HG03565 (cell line): ENCODE measurements at regions not wholly inside any gene's neighbourhood (a gene's known extent, or its start where the extent isn't known, plus 50 kb on each side); places are given as distances from the start of the nearest gene placed in this dataset.

Experiments
- ATAC-seq: cut with Tn5 transposase; IDR thresholded peaks from one replicate; pipeline ENCODE4 v1.9.1; 2021; ENCODE audit warnings: mild to moderate bottlenecking, moderate library complexity; ENCODE audit not compliant: unreplicated experiment

DNA sequence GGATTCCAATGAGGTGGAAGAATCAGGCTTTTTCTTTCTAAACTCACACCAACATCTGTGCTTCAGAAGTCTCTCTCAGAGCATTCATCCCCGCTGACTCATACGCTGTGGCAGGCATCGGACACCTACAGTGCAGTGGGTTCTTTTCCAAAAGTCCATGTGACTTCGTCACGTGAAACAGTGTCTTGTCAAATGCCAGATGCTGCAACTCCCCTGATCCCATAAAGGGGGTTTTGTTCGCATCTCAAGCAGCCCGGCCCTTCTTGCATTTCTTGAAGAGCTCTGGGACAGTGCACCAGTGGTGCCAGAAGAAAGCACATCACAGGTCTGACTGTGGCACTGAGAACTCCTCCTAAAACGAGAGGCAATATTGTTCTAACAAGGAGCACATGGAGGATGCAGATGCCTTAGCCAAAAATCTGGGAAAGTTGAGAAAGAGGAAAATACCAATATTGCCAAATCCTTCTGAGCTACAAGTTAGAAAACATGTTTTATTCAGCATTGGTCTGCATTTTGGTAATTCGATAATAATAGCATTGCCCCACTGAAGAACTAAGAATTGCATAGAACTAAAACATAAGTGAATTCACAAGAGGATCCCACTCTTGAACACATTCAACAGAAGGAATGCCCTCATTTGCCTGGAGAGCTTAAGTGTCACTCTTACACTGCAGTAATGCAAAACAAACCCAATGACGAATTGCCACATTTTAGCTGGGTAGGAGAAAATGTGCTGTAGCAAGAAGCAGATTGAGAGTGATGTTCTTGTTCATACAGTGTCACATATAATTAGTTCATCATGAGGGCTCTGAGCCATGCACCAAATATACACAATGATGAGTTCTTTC, 204.4 kb downstream of the CXCL12 start:
- ATAC-seq, result no peak

GRCh38 chr10:44178856-44179255, 206.0 kb downstream of the CXCL12 start:
- no peak for ATAC-seq

GRCh38 chr10:44178281-44178680, 206.6 kb downstream of the CXCL12 start:
- no peak for ATAC-seq

DNA sequence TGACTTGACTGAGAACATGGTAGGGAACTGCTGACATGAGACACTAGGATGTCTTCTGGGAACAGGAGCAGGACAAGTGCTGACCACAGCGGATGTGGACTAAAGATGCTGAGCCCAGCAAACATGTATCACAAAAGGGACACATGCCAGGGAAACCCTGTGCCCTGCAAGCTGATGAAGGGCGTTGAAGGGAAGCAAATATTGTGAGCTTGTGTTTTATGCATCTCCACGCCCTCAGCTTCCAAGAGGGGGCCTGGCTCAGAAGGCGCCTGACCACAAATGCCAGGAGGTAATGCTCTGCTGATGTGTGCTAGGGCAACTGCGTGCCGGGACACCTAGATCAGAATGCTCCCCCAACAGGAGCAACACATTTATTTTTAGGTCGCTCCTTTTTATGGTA, 207.3 kb downstream of the CXCL12 start:
- ATAC-seq, result no peak

DNA sequence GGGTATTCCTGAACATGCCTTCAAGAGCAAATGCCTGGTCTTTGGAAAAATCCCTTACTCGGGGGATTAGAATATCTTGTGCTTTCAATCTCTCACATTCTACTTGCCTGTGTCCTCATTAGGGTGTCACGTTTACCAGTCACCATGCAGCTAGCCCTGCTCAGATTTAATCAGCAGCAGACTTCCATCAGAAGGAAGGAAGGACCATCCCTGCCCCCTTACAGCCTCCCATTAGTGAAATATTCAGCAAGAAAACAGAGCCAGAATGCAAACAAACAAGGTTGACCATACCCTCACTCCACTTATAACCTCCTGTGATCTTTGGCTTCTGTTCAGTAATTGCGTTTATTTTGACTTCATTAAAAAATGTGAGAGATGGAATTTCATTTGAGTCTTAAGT, 208.6 kb downstream of the CXCL12 start:
- no peak for ATAC-seq

GRCh38 chr10:44173608-44173894, 211.3 kb downstream of the CXCL12 start:
- ATAC-seq, result no peak

DNA sequence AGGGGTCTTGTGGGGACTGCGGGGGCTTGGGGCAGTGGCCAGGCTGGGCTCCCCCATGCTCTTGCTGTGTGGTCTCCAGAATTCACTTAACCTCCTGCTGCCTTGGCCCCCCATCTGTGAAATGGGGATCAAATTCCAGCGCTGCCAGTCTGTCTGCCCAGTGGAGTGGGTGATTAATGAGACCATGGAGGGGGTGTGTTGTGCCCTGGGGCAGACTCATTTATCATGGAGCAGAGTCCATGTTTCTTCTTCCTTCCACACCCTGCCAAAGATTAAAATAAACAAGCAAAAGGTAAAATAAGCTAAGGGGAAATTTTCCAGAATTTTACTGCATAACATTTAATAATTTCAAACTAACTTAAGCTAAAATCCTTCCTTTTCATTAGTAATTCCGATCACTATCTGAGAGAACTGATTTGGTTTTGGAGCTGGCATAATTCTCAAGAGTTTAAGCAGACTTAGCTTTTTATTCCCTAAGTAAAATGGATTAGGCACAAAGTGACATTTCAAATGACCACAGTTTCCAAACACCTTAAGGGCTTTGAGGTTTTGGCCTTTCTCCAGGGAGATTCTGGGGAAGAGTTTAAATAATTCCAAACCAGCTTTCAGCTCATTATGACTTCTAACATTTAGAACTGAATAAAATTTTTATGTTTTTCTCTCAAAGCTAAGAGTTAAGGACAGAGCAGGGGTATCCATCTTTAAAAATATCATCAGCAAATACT, 211.9 kb downstream of the CXCL12 start:
- no peak for ATAC-seq

GRCh38 chr10:44171765-44172164, 213.1 kb downstream of the CXCL12 start:
- ATAC-seq, result no peak

DNA sequence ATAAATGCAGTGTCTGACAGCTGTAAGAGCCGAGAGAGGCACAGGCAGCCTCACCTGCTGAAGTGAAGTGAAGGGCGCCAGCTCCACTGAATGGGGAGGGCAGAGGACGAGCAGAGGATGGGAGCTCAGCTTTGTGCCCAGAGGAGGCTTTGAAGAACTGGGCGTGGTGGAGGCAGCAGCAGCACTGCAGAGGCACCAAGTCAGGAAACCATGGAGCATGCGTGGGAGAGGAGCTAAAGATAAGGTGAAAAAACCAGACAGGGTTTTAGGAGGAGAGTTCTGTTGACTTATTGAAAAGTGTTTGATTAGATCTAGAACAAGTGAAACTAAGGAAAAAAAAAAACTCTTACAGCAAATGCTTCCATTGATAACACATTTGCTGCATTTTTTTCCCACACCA, 216.4 kb downstream of the CXCL12 start:
- no peak for ATAC-seq

- no peak for ATAC-seq
These were observed 217.1 kb downstream of the CXCL12 start for GRCh38 chr10:44167752-44168151.

GRCh38 chr10:44166441-44166840, 218.5 kb downstream of the CXCL12 start:
- ATAC-seq, result no peak

- no peak for ATAC-seq
These were observed 220.5 kb downstream of the CXCL12 start for GRCh38 chr10:44164251-44164956.

DNA sequence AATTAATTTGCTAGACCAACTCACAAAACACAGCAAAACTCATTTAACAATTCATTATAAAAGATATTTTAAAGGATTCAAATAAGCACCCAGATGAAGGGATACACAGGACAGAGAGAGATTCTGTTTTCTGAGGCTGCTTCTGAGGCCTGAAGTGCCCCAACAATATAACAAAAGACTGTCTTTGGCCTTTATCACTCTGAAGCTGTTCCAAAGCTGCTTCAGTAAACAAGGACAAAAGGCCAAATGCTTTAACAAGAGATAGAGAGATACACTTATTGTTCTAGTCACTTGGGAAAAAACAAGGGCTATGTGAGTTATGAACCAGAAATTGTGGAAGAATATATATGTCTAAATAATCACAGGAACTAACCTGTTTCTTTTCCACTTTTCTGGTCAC, 223.7 kb downstream of the CXCL12 start:
- ATAC-seq, result no peak

DNA sequence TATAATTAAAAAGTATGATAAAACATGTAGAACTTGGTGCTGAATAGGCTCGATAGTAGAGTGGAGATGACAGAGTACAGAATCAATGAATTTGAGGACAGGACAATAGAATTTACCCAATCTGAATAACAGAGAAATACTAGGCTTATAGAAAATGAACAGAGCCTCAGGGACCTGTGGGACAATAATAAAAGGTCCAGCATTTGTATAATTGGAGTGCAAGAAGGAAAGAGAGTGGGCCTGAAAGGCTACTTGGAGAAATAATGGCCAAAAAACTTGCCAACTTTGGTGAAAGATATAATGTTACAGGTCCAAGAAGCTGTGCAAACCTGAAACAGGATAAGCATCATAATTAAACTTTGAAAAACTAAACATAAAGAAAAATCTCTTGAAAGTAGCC, 227.3 kb downstream of the CXCL12 start:
- ATAC-seq, result no peak

DNA sequence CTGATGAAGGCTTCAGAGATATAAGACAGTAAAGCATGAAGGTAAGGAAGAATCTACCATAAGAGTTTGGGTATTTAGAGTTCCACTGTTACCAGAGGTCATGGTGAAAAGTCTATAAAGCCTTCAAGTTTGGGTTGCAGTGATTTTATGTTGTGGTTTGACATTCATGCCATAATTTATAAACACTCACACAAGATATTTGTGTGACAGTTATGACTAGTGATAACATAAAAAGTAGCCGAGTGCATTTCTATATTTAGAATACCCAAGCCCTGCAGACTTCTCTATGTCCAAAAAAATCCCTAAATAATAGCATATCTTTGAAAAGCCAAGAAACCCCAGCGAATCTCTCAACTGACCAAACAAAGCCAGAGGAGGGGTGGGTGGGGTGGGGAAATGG, 229.9 kb downstream of the CXCL12 start:
- no peak for ATAC-seq

DNA sequence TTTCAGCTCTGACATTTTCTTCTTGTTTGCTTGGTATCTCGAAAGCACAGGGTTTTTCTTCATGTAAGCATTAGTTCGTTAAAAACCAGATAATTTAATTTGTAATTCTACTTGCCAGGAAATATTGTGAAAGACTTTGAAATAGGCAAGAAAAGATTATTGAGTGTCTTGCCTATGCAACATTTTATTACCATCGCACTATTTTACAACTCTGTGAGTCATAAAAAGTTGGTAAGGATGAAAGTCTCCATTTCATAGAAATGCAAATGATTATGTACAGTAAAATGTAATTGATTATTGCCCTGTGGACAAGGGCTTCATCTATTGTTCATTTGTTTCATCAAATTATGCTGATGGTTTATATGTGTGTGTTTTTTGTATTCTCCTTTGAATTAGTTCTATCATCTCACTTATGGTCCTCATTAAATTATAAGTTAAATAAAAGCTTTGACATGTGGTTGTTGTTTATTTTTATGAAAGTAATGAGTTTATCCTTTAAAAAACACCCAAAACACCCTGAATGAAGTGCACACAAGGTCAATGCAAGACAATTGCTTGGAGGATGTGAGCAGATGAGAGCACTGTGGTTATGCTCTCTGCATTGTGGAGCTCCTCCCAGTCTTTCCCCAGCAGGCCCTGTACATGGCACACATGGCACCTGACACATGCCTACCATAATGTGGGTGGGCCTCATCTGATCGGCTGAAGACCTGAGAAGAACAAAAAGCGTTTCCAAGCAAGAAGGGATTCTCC, 230.8 kb downstream of the CXCL12 start:
- ATAC-seq, result no peak

- ATAC-seq, result no peak
These were observed 241.3 kb downstream of the CXCL12 start for GRCh38 chr10:44143556-44143955.

DNA sequence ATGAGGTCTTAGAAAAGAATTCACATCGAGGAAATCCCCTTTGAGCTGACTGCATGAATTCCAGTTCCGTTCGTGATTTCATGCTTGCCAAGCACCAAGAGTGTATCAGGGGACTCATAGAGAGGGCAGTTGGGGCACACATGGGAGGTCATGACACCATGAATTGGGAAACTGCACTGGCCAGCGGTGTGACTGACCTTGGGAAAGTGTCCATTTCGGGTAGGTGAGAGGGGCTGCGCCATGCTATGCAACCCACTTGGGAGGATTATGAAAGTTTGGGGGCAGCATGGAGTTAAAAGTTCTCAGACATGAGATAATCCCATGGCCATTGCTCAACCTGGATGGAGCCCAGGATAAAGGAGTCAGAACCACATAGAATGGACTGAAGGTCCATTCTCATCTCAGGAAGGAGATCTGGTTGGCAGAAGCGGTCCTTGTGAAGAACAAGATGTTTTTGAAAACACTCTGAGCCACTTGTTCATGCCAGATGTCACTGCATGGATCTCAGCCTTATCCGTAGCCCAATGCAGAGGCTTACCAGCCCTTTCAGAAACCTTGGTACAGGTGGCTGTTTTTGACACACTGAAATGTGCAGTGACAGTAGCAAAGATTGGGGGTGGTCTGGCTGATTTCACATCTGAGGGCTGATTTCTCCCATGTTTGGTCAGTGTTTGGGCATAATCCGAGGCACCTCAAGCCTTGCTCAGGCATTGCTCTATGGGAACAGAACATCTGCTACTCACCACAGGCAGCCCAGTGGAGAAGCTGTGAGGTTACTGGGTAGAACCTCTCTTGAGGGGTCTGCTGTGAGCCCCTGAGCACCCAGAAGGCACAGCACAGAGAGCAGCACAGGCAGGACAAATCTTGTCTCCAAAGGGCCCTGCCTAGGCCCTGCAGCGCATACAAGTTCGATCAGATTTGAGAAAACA, 252.3 kb downstream of the CXCL12 start:
- no peak for ATAC-seq

DNA sequence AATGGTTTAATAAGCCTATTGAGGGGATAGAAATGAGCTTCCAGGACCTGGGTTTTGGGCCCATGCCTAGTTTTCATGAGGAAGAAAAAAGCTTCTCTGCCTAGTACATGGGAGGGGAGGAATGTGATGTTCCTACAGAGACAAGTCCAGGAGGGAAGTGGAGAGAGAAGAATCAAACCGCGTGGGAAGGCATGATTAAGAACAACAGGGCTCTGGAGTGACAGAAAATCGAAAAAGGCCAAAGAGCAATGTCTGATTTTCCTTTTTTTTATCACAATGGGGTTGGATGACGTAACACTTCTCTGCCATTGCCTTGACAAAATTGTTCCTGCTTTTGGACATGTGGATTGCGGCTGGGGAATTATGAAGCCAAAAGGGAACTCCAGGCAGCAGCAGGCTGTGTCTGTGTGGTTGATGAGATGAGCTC, 258.6 kb downstream of the CXCL12 start:
- no peak for ATAC-seq

- no peak for ATAC-seq
These were observed 259.0 kb downstream of the CXCL12 start for GRCh38 chr10:44125879-44126278.
